ENCODE measurements at regions not wholly inside any gene's neighbourhood (a gene's known extent, or its start where the extent isn't known, plus 50 kb on each side); places are given as distances from the start of the nearest gene placed in this dataset.
"Not testable (repeated sequence)": the region's sequence is repeated elsewhere in the genome, so short reads cannot be mapped to it uniquely, and the experiment has no call there.

- TF ChIP-seq CTCF (IDR thresholded peaks at IDR 0.05 in 8 of 11, conservative IDR thresholded peaks at IDR 0.05 in 3 of 11); POLR2A (IDR thresholded peaks at IDR 0.05): not testable (repeated sequence)
Measured at GRCh38 chr2:16388199-16388830, 277.3 kb downstream of the CYRIA start.
